ENCODE measurements at regions not wholly inside any gene's neighbourhood (a gene's known extent, or its start where the extent isn't known, plus 50 kb on each side); places are given as distances from the start of the nearest gene placed in this dataset.

DNA sequence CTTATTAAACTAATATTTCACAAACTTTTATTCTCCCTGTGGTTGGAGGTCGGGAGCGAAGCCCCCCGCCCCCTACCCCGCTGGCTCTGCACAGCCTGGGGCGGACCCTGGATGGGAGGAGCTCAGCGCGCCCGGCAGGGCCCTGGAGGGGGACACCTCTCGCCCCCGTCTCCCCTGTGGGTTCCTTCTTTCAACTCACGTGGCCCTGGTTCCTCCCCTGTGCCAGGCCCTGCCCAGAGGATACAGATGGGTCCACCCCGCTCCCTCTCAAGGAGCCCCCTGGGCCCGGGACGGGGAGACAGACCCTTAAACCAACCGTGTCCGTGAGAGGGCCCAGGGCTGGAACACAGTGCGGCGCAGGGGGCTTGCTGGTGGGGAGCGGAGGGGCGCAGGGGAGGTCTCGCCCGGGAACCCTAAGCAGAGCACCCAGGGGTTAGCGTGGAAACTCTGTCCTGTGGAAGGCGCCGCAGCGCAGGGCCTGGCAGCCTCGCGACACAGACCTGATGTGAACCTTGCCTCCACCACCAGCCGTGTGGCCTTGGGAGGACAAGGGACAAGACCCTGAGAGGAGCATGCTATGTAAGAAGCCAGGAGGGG is 103.7 kb upstream of the MVB12B start:
- DNase-seq (ENCODE audit: low spot score), result no peak

DNA sequence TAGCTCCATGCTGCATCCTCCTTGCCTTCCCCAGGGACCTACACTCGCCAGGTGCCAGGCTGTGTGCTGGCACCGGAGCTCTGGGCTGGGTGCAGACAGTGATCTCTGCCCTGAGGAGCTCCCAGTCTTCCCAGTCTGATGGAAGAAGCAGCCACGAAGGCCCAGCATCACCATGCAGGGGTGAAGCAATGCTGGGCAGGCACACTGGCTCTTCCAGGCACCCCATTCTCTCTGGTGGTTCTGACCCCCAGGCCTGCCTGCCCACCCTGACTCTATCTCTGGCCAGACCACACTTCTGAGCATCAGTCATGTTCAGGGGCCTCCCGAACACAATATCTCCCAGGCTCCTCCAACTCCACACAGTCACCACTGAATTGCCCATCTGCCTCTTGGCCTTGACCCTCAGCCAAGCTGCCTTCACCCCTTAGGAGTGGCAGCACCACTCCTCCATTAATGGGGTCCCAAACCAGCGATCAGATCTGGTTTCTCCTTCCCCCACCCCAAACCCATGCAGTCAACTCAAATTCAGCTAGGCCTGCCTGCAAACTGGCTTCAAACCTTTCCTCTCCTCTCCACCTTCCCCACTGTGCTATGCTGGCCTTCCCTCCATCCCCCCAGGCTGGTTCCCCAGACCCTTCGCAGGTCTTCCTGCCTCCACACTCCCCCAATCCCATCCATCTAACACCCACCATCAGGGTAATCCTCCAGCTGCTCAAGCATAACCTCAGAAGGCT is 102.7 kb upstream of the MVB12B start:
- no peak for DNase-seq (ENCODE audit: low spot score)

DNA sequence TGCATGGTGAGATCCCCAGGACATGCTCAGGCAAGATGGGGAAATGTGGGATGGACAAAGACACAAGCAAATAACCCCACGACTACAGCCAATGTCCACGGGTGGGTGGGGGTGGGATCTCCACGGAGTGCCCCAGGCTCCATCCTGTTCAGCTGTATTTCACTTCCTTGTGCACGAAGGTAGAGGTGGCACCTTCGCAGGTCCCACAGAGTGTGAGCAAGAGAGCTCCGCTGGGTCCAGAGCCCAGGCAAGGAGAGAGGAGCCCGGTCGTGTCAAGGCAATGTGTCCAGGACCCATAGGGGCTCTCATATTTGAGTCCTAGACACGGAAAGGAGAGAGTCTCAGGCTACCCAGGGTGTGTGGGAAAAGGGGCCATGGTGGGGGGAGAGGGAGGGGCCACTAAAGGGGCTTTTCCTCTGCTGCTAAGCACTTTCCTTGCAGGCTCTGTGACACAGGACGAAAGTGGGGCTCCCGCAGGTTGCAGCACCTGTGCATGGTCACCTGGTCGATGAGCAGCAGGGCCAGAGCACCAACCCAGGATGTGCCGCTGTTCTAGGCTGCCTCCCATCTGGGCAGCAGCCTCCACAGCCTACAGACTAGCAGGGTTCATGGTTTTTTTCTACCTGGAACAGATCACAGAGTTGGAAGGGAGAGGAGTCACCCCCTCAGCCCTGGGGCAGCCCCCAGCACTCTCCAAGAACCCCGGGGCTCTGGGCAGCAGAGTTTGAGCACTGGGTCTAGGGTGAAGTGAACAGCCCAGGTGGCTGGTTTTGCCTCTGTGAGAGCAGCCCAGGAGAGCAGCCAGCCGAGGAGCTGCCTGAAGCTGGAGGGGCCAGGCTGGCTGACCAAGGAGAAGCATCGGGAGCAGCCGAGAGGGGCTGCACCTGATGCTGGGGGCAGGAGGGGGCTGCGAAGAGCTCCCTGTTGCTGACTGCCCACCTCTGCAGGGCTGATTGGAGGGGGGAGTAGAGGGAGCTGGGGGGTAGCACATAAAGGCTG is 100.7 kb upstream of the MVB12B start:
- DNase-seq (ENCODE audit: low spot score), result no peak

DNA sequence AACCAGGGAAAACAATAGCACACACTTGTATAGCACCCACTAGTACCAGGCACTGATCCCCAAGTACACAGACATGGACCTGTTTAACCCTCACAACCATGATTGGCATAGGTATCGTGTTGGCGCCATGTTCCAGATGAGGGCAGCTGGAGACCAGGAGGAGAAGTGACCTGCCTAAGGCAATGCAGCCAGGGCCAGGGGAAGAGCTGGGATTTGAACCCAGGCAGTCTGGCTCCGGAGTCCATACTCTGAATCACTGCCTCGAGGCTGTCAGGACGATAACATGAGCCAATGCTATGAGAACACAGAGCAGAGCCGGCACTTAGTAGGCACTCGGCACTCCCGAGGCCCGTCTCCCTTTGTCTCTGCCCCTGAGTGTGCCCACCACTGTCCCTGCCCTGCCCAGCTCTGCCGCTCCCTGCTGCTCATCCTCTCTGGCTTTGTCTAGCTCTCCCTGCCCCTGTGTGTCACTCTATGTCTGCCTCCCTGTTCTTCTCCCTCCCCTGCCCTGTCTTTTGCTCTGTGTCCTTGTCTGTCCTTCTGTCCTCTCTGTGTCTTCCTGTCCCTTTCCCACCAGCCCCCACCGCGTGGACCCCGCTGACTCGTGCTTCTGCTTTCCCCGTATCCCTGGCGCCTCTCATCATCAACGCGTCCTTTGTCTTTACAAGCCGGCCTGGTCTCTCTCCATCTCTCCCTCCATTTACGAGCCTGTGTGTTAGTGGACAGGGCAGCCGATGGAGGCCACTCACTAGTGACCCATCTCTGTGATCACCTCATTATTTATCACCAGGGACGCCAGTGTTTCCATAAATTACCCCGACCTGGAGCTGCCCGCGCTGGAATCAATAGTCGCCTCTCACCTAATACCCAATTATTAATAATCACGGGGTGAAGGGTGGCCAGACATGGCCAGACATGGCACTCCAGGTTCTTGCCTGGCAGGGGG is 99.4 kb upstream of the MVB12B start:
- no peak for DNase-seq (ENCODE audit: low spot score)

DNA sequence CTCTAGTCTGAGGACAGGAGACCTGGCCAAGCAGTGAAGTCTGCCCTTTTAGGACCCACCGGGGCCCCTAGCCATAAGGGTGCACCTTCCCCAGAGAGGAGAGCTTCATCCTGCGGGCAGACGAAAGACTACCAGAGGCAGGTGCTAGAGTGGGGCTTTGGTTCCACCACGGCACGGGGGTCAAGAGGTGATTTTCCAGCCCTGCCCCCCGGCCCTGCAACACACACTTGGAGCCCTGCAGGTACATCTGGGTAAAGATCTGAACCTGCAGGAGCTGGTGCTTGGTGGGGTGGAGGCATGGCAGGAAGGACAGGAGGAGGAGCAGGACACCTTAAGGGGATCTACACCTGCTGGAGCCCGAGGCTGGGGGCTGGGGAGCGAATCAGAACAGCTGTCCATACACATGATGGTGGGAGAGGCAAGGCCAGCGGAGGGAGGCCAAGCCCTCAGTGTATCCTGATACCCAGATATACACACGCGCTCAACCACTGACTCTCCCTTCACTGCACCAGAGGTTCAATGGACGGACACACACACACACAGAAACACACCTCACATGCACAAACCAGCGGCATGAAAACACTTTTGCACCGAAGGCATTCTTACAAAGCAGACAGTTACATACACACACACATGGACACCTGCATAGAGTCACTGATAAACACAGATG is 98.4 kb upstream of the MVB12B start:
- DNase-seq (ENCODE audit: low spot score), result no peak

DNA sequence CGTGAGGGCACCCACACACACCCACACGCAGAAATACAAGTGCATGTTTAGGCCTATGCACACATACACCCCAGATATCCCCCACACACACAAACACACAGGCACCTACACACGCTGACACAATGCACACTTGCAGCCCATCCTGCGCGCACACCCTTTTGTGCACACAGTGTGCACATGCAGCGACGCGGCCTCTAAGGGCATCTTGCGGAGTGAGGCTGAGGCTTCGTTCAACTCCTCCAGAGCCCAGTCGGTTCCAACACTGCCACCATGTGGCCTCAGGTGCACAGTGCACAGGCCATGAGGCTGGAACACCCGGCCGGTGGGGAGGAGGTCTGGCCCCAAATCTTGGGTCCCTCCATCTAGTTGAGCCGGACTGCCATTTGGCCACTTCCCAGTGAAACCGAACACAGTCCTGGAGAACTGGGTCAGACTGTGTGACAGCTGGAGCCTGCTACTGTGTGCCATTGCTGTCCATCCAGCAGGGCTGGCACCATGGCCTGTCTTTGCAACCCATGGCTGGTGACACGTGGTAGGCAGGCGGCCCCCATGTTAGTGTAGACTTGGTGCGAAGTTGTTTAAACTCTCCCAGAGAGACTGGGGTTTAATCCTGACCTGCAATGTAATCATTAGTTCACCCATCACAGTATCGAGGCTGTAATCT is 97.7 kb upstream of the MVB12B start:
- peak; percentile 77 for DNase-seq (ENCODE audit: low spot score)

DNA sequence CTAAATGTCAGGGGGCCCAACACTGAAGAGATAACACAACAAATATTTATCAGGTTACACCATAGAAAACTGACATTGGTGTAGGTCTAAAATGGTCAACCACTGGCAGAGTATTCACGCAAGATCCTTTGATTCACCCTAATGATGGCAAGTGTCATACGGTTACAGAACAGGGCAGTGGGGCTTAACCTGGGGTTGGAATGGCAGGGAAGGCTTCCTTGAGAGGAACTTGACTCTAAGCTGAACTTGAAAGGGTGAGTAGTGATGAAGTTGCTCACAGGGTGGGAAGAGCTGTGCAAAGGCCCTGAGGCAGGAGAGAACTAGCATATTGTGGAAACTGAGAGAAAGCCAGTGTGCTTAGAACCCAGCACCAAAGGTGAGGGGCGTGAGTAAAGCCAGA is 97.1 kb upstream of the MVB12B start:
- no peak for DNase-seq (ENCODE audit: low spot score)

DNA sequence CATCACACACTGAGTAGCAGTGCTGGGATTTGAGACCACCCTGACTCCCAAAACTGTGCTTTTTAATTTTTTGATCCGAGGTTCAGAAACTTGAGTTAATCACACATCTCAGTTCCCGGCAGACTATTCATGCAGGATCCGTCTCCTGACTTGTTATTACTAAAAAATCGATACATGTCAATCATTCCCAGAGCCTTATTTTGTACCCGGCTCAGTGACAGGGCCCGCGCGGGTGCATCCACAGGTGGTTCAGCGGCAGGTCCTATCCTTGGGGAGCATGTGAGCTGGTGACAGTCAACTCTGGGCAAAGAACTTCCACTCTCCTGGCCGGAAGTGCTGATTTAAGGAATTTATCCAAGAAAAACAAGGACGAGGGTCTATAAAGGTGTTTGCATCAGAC is 95.9 kb upstream of the MVB12B start:
- DNase-seq (ENCODE audit: low spot score), result no peak

DNA sequence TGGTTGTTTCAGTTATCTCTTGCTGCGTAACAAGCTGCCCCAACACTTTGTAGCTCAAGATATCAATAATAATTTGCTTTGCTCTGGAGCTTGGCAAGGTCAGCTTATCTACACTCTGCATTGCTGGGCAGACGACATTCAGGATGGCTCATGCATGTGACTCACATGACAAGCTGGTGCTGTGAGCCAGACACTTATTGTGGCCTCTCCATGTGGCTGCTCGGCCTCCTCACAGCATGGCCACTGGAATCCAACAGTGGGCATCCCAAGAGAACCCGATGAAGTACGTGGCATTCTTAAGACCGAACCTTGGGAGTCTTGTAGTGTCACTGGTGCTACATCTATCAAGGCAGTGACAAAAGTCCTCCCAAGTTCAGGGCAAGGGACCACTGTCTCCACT is 94.2 kb upstream of the MVB12B start:
- peak; percentile 52 for DNase-seq (ENCODE audit: low spot score)

DNA sequence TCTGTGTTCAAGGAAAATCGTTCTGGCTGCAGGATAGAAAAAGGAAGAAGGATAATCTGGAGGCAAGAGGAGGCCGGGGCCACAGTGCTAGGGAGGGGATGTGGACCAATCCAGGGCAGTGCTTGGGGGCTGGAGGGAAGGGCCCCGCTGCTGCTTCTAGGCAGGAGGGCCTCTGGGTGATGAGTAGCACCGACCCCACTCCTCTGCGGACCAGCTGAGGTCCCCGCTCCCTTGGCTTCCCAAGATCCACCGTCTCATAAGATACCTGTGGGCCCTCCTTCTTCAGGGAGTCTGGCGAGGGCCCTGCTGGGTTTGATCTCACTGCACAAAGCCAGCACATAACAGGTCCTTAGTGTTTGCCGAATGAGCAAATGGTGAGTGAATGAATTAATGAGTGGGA is 93.5 kb upstream of the MVB12B start:
- DNase-seq (ENCODE audit: low spot score), result no peak

DNA sequence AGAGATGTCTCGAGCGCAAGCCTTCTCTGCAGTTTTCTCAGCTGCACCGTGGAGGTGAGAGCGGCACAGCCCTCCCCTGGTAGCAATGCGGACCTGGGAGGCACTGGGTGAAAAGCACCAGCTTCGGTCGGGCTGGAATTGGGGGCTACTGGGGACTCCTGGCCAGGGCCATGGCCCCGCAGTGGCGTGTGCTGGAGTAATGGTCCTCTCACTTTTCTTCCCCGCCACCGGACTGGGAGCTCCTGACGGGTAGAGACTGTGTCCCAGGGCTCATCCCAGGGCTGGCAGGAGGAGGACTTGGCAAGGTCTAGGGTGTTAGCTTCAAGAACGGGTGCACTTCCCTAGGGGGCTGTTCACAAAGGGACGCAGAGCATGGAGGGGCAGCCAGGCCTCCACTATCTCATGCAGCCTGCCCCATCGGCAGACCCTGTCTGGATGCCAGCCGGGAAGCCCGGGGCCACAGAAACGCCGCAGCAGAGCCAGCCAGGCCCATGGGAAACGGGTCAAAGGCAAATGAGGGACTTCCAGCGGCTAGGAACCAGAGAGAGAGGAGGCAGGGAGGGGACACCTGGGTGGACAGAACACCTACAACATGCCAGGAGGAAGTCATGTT is 92.6 kb upstream of the MVB12B start:
- DNase-seq (ENCODE audit: low spot score), result no peak

DNA sequence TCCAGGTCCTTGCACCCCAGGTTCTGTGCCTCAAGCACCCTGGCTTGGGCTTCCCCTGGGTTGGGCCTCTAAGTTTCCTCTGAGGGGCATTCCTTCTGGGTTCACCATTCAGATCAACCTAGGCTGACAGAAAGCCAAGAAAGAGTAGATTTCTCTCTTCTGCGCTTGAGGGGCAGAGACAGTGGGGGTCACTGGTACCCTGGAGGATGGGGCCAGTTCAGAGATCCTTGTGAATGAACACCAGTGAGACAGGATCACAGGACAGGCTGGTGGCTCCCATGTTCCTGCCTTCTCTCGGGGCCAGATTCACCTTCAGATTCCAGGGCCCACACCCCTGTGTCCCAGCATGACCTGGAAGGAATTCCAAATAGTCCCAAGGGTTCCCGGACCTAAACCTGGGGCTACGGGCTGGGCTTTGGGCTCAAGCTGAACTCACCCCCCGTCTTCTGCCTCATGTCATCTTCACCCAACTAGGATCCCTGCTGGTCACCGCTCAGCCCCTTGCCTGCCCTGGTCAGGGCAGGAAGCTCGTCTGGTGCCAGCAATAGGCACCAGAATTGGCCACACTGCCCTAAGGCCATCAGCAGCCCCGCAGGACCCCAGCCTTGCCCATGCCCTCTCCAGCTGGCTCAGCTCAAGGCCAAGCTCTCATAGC is 91.8 kb upstream of the MVB12B start:
- DNase-seq (ENCODE audit: low spot score), result no peak

DNA sequence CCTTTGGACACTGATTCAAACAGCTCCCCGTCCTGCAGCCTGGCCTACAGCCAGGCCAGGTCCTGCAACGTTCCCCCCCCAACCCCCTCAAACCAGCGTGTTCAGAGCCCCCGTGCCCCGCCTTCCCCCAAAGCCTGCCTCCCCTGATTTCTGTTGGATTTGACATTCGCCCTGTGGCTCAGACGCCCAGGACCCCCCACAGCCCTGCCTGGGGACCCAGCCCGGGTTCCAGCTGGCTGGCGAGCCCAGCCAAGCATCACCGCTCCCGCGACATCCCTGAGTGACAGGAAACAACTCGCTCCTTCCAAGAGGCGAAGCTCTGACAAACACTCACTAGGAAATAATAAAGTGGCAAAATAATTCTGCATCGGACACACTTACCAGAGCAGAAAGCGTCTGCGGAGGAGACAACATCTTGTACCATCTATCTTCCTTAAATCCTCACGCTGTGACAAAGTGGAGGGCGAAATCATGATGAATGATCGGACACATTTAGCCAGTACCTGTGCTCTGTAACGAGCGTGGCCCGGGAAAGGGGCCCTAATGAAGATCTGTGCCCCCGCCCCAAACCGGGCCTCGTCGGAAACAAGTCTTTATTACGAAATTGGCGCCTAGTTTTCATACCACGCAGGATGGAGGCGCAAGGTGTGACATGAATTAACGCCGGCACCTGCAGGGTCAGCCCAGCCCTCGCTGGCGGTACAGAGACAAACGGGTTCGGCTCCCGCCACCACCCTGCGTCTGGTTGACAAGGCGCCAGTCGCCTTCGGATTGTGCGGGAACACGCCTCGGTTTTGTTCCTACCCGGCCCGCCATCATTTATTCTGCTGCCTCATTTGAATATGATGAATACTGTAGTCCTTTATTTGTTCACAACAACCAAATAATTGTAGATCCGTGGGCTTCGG is 91.0 kb upstream of the MVB12B start:
- no peak for DNase-seq (ENCODE audit: low spot score)

DNA sequence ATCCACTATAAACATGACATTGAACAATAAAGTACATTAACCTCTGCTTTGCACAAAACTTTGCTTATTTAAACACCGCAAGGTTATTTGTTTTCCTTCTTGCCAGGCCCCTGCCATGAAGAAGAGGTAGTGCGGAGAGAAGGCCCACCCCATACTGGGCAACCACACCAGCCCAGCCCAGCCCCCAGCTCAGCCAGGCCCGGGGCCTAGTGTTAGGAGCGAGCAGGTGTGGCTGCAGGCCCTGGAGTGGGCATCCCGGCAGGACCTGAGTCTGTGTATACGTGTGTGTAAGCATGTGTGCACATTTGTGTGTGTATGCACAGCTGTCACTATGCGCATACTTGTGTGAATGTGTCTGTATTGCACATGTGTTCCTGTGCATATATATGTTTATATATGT is 90.4 kb upstream of the MVB12B start:
- no peak for DNase-seq (ENCODE audit: low spot score)

DNA sequence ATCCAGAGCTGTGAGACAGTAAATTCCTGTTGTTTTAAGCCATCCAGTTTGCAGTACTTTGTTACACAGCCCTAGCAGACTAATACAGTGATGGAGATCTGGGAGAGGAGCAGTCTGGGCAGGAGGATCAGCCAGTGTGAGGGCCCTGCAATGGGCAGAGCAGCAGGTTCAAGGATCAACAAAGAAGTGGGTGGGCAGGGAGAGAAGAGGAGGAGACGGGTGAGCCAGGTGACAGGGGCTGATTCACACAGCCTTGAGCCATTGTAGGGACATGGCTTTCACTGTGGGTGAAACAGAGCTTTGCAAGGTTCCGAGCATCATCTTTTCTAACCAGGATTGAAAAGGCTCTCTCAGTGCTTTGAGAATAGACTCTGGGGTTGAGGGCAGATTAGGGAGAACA is 88.2 kb upstream of the MVB12B start:
- DNase-seq (ENCODE audit: low spot score), result no peak

DNA sequence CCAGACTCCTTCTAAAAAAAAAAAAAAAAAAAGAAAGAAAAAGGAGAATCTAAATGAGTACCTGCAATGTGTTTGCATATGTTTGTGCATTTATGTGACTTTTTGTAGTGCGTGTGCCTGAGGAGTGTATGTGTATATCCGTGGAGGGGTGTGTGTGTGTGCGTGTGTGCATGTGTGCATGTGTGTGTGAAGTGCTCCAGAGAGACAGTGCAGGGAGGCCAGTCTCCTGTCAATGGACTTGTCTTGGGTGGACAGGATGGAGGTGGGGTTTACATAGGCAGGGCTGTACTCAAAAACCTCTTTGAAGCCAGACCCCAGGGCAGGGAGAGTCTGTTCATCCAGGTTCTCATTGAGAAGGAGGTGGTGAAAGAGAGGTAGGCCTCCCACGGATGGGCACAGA is 87.1 kb upstream of the MVB12B start:
- DNase-seq (ENCODE audit: low spot score), result no peak

DNA sequence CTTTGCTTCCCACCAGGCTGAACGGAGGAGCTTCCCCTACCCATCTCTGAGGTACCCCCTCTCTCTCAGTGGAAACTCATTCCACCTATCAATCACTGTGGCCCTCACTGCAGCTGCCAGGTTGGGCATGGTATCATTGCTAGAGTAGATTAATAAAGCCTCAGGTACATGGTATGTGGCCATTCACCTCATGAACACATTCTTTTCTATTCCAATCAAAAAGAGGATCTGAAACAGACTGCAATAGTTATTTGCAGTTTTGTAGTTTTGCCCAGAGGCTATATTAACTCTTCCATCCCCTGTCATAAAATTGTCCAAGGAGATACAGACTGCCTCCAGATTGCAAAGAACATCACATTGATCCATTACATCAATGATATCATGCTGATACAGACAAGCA is 85.8 kb upstream of the MVB12B start:
- no peak for DNase-seq (ENCODE audit: low spot score)

DNA sequence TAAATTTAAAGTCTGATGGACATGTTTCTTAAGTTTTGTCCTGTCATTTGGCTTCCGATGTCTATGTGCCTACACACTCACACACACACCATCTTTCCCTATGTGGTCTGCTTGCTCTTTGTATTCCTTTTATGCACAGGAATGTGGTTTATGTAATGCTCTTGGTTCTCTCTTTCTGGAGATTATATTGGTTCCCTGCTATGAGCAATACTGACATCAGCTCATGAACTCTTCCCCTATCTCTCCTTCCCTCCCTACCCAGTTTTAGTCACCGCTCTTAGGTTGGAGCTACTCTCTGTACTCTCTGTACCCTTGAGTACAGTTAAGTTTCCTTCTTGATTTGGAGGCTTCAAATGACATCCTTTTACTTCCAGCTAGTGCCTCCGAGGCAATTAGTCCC is 77.9 kb upstream of the MVB12B start:
- DNase-seq (ENCODE audit: low spot score), result peak; percentile 90
